ENCODE measurements at regions not wholly inside any gene's neighbourhood (a gene's known extent, or its start where the extent isn't known, plus 50 kb on each side); places are given as distances from the start of the nearest gene placed in this dataset.

- TF ChIP-seq NFAT5 (CRISPR knock-in tag; IDR thresholded peaks at IDR 0.05) (no peak), ZNF563 (CRISPR knock-in tag; IDR thresholded peaks at IDR 0.05) (no peak), ZMYM4 (CRISPR knock-in tag; IDR thresholded peaks at IDR 0.05) (0 out of 2 replicates have a peak, but pooled peaks have one; percentile 40), HNF4G (IDR thresholded peaks at IDR 0.05; ENCODE audit: borderline replicate concordance, low read depth, low read length) (0 out of 2 replicates have a peak, but pooled peaks have one; percentile 21), HNF4G (CRISPR knock-in tag; IDR thresholded peaks at IDR 0.05; ENCODE audit: borderline replicate concordance, low read depth) (no peak), KDM5B (CRISPR knock-in tag; IDR thresholded peaks at IDR 0.05; ENCODE audit: borderline replicate concordance) (no peak), AGO2 (optimal IDR thresholded peaks at IDR 0.05; ENCODE audit: low read depth, low read length) (no peak), POLR2A (IDR thresholded peaks at IDR 0.05; ENCODE audit: insufficient read depth in 1 of 2, low read depth in 2 of 2, low read length in 2 of 2) (no peak), ZNF605 (CRISPR knock-in tag; IDR thresholded peaks at IDR 0.05) (no peak), KLF6 (CRISPR knock-in tag; IDR thresholded peaks at IDR 0.05) (no peak), NR2F2 (IDR thresholded peaks at IDR 0.05; ENCODE audit: borderline replicate concordance, low read depth) (no peak), KMT2A (CRISPR knock-in tag; IDR thresholded peaks at IDR 0.05) (no peak), SP1 (IDR thresholded peaks at IDR 0.05) (no peak), SP1 (CRISPR knock-in tag; IDR thresholded peaks at IDR 0.05) (no peak), SRY (CRISPR knock-in tag; IDR thresholded peaks at IDR 0.05) (no peak), HOMEZ (CRISPR knock-in tag; IDR thresholded peaks at IDR 0.05; ENCODE audit: low read depth) (peak; percentile 54; the same call in 1 of the 2 replicates), ARNT2 (CRISPR knock-in tag; IDR thresholded peaks at IDR 0.05; ENCODE audit: low read depth) (no peak), ZFP62 (CRISPR knock-in tag; IDR thresholded peaks at IDR 0.05) (no peak), ZMYM2 (CRISPR knock-in tag; IDR thresholded peaks at IDR 0.05) (no peak), ZBTB8A (CRISPR knock-in tag; IDR thresholded peaks at IDR 0.05; ENCODE audit: borderline replicate concordance, low read depth) (no peak), ZNF777 (CRISPR knock-in tag; IDR thresholded peaks at IDR 0.05) (no peak), ATF7 (IDR thresholded peaks at IDR 0.05) (no peak), ATF7 (CRISPR knock-in tag; IDR thresholded peaks at IDR 0.05) (no peak)
- TF ChIP-seq, protein P1, sequence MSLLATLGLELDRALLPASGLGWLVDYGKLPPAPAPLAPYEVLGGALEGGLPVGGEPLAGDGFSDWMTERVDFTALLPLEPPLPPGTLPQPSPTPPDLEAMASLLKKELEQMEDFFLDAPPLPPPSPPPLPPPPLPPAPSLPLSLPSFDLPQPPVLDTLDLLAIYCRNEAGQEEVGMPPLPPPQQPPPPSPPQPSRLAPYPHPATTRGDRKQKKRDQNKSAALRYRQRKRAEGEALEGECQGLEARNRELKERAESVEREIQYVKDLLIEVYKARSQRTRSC (CRISPR knock-in tag; IDR thresholded peaks at IDR 0.05; ENCODE audit: low read depth), result no peak
Measured at GRCh38 chr14:86796221-86797074, 1196.5 kb downstream of the GALC start (continued).
